Lower lobe of right lung (tissue), 2 donors: ENCODE measurements at regions not wholly inside any gene's neighbourhood (a gene's known extent, or its start where the extent isn't known, plus 50 kb on each side); places are given as distances from the start of the nearest gene placed in this dataset.

Source experiments
- ATAC-seq, 2 donors: fragments of 200-7000 bp; cut with Tn5 transposase; one replicate each; pipeline ENCODE4 v1.9.1; 2020 to 2022; ENCODE audit warnings: mild to moderate bottlenecking in 2 of 2, moderate library complexity in 2 of 2
- DNase-seq: peaks from one replicate; pipeline ENCODE4 v3.0.0-alpha.2; 2020
- H3K27ac ChIP-seq: fragments of 200-600 bp; one replicate; pipeline ENCODE4 v1.8.0; 2022
- H3K27me3 ChIP-seq: fragments of 200-600 bp; one replicate; pipeline ENCODE4 v1.8.0; 2022; ENCODE audit warnings: low read depth
- H3K36me3 ChIP-seq: fragments of 200-600 bp; one replicate; pipeline ENCODE4 v1.8.0; 2022; ENCODE audit warnings: mild to moderate bottlenecking
- H3K4me1 ChIP-seq: fragments of 200-600 bp; one replicate; pipeline ENCODE4 v1.8.0; 2022
- H3K4me3 ChIP-seq: fragments of 200-600 bp; one replicate; pipeline ENCODE4 v1.8.0; 2022; ENCODE audit warnings: mild to moderate bottlenecking
- H3K9me3 ChIP-seq: fragments of 200-600 bp; one replicate; pipeline ENCODE4 v1.8.0; 2022
- intact Hi-C: fragments of 100-400 bp; cut with DNase I; formaldehyde crosslinking; loops from one replicate; pipeline ENCODE4 v1.11.0; 2022
- TF ChIP-seq, protein P1 (sequence below): fragments of 200-600 bp; IDR thresholded peaks from one replicate; pipeline ENCODE4 v1.8.0; 2022; ENCODE audit warnings: antibody characterized with exemption, mild to moderate bottlenecking
- donor health status: DM: no; HTN: yes; CAD: no; lungs with severe emphysema.

DNA sequence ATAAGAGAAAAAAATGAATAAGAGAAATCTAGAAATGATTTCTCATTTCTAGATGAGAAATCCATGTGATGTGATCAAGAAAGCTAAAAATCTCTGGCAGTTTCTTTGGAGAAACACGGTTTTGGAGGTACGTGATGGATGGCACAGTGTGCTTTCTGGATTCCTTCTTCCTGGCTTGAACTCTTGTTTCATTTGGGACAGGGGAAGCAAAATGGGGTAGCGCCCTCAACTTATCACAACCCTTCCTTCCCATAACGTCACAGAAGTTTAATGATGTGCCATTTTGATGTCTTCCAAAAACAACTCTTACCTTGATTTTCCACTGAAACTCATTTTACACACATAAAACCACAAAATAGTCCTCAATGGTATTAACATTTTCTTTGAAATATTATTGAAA, 1037.3 kb downstream of the ROBO2 start:
- no peak overlapping the region for H3K4me3 ChIP-seq
- intact Hi-C loops, result no loop called here
- H3K27ac ChIP-seq, result no peak overlapping the region
- ATAC-seq (no peak), DNase-seq (no peak)
- H3K36me3 ChIP-seq, result no peaks in the 10 kb centered on the region
- H3K4me1 ChIP-seq, result no peaks in the 10 kb centered on the region
- no peaks in the 10 kb centered on the region for H3K27me3 ChIP-seq
- no peaks in the 10 kb centered on the region for H3K9me3 ChIP-seq
- TF ChIP-seq, protein P1, sequence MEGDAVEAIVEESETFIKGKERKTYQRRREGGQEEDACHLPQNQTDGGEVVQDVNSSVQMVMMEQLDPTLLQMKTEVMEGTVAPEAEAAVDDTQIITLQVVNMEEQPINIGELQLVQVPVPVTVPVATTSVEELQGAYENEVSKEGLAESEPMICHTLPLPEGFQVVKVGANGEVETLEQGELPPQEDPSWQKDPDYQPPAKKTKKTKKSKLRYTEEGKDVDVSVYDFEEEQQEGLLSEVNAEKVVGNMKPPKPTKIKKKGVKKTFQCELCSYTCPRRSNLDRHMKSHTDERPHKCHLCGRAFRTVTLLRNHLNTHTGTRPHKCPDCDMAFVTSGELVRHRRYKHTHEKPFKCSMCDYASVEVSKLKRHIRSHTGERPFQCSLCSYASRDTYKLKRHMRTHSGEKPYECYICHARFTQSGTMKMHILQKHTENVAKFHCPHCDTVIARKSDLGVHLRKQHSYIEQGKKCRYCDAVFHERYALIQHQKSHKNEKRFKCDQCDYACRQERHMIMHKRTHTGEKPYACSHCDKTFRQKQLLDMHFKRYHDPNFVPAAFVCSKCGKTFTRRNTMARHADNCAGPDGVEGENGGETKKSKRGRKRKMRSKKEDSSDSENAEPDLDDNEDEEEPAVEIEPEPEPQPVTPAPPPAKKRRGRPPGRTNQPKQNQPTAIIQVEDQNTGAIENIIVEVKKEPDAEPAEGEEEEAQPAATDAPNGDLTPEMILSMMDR, result no peak

DNA sequence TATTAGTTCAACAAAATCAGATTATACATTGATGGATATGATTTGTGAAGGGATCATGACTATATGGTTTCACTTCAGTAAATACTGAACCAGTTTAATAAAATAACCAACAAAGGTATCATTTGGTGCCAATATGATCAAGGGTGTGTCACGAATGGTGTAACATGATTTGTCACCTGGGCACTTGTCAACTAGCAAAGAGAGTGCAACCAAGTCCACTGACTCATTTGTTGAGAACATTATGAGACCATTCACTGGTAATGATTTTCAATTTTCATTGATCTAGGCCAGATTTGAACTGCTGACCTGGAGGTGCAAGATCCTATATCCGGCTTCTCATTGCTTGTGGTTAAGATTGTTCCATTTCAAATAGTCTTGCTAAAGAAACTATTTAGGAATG, 1037.9 kb downstream of the ROBO2 start:
- intact Hi-C loops, result no loop called here
- TF ChIP-seq, protein P1, result no peak
- H3K27ac ChIP-seq, result no peak overlapping the region

DNA sequence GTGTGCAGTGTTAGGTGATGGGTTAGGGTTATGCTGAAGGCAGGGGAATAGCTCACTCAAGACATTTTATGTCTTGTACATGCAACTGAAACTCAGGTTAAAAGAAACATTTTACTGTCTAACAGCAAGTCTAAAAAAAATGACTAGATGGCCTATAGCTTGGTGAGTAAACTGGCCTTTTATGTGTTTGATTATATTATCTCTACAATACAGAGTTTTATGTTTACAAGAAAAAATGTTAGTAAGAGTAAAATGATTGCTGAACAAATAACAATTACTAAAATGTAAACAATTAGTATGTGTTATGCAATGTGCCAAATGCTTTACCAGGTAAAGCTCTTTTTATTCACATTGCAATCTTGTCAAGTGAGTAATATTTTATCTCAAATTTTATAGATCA, 1039.6 kb downstream of the ROBO2 start:
- intact Hi-C loops, result no loop called here
- Histone ChIP-seq H3K27ac (no peak overlapping the region), H3K36me3 (no peaks in the 10 kb centered on the region), H3K9me3 (no peaks in the 10 kb centered on the region), H3K27me3 (no peaks in the 10 kb centered on the region), H3K4me1 (no peaks in the 10 kb centered on the region), H3K4me3 (no peak overlapping the region)
- DNase-seq, result no peak
- no peak for ATAC-seq
- TF ChIP-seq, protein P1, result no peak

More for the DNA sequence above, 1037.9 kb downstream of the ROBO2 start:
- no peak overlapping the region for H3K4me3 ChIP-seq
- no peak for DNase-seq
- H3K27me3 ChIP-seq, result no peaks in the 10 kb centered on the region
- ATAC-seq, result no peak
- H3K4me1 ChIP-seq, result no peaks in the 10 kb centered on the region
- no peaks in the 10 kb centered on the region for H3K9me3 ChIP-seq
- no peaks in the 10 kb centered on the region for H3K36me3 ChIP-seq

DNA sequence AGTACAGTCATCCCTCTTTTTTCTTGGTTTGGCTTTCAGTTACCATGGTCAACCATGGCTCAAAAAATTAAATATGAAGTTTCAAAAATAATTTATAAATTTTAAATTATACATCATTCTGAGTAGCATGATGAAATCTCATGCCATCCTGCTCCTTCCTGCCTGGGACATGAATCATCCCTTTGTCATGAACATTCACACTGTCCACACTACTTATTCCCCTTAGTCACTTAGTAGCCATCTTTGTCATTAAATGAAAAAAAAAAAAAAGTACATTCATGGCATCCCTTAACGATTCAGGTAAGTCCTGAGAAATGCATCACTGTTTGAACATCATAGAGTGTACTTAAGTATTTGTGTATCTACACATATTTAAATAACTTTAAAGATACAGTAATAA, 1046.3 kb downstream of the ROBO2 start:
- ATAC-seq (no peak), DNase-seq (no peak)
- intact Hi-C loops, result no loop called here
- no peaks in the 10 kb centered on the region for H3K9me3 ChIP-seq
- H3K27ac ChIP-seq, result no peak overlapping the region
- no peaks in the 10 kb centered on the region for H3K27me3 ChIP-seq
- no peaks in the 10 kb centered on the region for H3K4me1 ChIP-seq
- TF ChIP-seq, protein P1, result no peak
- H3K36me3 ChIP-seq, result no peaks in the 10 kb centered on the region
- H3K4me3 ChIP-seq, result no peak overlapping the region

DNA sequence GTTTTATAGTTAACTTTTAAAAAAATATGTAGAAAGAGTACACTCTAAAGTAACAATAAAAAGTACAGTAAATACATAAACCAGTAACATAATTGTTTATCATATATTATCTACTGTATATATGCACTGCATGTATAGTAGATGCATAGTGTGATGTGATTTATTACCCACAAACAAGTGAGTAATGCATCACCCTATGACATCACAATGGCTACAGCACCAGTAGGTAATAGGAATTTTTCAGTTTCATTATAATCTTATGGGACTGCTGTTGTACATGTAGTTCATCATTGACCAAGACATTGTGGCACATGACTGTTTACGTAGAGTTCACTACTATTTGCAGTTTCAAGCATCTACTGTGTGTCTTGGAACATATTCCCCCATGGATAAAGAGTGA, 1047.2 kb downstream of the ROBO2 start:
- no peak overlapping the region for H3K27ac ChIP-seq
- H3K4me3 ChIP-seq, result no peak overlapping the region
- DNase-seq (no peak), ATAC-seq (no peak)
- H3K36me3 ChIP-seq, result no peaks in the 10 kb centered on the region
- TF ChIP-seq, protein P1, result no peak
- no peaks in the 10 kb centered on the region for H3K27me3 ChIP-seq
- intact Hi-C loops, result no loop called here
- H3K4me1 ChIP-seq, result no peaks in the 10 kb centered on the region
- no peaks in the 10 kb centered on the region for H3K9me3 ChIP-seq

DNA sequence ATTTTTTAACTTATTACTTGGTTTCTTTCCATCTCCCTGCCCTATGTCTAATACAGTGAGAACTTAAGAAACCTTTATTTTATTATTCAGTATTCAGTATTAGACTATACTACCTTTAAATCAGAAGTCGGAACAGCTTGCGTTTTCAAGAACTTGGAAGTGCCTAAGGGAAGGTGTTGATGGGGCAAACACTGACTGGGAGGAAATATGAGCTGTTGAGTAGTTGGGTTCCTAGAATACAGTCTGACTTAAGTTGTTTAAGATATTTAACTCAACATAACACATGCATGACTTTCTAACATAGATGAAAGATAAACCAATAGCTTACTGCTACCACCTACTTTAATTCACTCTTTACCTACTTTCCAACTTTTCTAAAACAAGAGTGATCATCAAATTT, 1048.1 kb downstream of the ROBO2 start:
- TF ChIP-seq, protein P1, result no peak
- Histone ChIP-seq H3K9me3 (no peaks in the 10 kb centered on the region), H3K4me3 (no peak overlapping the region), H3K27me3 (no peaks in the 10 kb centered on the region), H3K27ac (no peak overlapping the region), H3K4me1 (no peaks in the 10 kb centered on the region), H3K36me3 (no peaks in the 10 kb centered on the region)
- intact Hi-C loops, result no loop called here
- DNase-seq (no peak), ATAC-seq (no peak)
